Fibroblast of peridontal ligament (primary cell): ENCODE measurements at regions not wholly inside any gene's neighbourhood (a gene's known extent, or its start where the extent isn't known, plus 50 kb on each side); places are given as distances from the start of the nearest gene placed in this dataset.

Source experiments
- DNase-seq: peaks from one replicate; pipeline ENCODE4 v3.0.0-alpha.2; 2010; ENCODE audit errors: extremely low read depth

DNA sequence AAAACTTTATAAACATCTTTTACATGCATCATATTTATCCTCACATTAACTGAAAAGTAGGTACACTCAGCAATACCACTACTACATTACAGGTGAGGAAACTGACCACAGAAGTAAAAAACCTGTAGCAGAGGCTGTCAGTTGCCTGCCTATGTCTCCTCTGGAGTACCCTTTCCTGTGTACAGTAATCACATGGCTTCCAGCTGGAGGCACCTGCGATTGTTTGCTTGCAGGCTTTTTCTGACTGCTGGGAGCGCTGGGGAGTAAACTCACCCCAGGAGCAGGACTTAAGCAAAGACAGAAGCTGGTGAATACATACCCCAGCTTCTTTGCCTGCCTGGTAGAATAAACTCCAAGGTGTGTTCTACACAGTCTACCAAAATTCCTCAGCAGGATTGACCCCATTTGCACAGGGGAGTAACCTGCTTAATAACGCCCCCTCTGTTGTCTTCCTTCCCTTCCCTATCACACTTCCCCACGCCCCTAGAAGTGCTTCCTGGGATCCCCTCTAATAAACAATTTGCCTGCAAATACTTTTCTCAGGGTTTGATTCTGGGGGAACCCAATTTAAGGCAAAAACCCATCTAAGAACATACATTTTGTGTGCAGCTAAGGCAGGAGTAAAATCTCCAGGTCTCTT, 138.9 kb downstream of the PTH2R start:
- no peak for DNase-seq

DNA sequence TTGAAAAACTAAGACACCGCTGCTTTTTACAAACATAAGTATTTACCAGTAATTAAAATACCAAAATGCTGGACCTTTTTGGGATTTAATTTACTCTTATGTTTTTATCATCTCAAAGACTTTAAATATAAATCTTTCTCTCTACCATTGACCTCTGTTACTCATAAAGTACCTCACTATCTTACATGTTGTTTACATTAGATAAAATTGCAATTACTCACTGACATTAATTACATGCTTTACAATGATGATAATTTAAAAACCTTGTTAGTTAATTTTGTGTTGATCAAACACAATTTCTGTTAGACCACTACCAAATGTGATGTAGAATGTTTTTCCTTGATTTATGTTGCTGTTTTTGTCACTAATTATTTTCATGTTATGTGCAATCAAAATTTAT, 139.5 kb downstream of the PTH2R start:
- DNase-seq, result no peak

DNA sequence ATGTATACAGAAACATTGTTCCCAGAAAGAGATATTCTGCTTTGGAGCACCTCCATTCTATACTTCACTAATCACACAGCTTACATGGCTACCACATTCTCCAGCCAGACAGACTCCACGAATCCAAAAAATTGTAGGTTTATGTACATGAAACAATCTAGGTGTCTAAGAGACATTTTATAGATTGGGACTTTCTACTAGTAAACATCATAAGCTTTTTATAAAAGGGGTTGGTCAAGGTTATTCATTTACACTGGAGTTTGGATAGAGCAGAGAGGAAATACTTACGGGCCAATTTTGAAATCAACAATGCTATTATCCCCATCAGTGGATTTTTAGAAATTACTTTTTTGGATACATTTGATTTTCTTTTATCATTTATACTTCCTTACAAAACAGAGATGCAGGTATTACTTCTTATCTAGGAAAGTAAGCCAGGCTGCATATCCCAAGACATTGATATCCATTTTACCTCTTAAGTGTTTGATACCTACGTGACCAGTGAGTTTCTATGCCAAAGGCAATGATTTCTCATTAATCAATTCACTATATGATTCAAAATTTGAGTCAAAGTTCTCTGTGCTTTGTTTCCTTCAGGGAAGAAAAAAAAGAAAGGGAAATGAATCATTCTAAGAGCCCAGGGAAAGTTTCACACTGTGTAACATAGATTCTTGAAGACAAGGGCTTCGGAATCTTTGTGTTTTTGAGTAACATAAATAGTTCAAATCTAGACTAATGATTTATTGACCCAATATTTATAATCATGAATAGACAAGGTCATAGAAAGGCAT, 140.5 kb downstream of the PTH2R start:
- no peak for DNase-seq

DNA sequence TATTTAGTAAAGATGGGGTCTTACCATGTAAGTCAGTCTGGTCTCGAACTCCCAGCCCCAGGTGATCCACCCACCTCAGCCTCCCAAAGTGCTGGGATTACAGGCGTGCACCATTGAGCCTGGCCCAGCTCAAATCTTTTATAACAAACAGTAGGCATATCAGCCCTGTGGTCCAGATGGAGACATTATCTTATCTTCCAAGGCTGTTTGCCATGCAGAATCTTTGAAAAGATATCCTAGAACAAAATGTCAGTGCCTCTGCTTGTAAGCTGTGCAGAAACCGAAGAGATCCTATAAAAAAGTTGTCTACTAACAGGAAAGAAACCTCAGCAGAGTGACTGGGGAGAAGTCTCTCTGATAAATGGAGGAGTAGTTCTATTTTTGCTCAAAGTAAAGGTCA, 142.1 kb downstream of the PTH2R start:
- no peak for DNase-seq

DNA sequence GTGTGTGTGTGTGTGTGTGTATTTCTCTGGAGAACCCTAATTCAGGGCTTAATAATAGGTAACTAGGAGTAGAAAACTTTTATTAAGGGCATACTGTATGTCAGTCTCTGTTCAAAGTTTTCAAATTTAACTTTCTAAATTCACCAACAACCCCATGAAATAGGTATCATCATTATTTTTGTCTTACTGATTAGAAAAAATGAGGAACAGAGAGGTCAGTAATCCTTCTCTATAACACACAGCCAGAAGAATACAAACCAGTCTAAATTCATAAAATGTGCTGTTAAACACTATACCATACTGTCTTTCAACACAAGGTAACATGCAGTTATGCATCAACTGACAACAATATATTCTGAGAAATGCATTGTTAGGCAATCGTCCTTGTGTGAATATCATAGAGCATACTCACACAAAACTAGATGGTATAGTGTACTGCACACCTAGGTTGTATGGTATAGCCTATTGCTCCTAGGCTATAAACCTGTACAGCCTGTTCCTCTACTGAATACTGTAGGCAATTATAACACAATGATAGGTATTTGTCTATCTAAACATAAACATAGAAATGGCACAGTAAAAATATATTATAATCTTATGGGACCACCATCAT, 143.1 kb downstream of the PTH2R start:
- no peak for DNase-seq

DNA sequence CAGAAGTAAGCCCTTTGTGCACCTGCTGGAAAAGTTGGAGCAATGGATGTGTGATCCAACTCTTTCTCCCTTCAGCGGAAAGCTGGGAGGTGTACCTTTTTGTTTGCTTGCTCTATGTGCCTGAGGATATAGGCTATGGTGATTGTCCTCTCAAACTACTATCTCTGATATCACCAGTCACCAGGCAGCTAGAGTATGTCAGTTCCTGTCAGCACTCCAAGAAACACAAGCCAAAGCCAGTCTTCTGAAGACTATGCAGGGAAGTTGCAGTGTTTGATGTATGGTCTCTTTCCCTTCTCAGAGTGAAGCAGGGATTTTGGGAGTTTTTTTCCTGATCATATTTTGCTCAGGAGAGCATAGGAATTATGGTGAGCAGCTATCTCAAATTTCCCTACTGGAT, 146.4 kb downstream of the PTH2R start:
- no peak for DNase-seq

DNA sequence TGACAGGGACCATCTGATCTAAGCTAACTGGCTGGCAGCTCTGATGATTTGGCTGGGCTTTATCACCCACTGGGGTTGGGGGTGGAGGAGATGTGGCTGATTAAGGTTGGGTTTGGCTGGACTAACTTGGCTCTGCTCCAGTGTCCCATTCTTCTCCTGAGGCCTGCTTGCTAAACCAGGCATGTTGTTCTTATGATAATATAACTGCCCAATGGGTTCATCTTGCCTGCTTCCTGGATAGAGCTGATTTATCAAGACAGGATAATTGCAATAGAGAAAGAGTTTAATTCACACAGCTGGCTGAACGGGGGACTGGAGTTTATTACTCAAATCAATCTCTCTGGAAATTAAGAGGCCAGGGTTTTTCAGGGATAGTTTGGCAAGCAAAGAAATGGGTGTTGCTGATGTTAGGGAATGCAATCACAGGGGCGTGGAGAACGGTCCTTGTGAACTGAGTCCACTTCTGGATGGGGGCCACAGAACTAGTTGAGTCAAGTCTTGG, 150.4 kb downstream of the PTH2R start:
- DNase-seq, result no peak

DNA sequence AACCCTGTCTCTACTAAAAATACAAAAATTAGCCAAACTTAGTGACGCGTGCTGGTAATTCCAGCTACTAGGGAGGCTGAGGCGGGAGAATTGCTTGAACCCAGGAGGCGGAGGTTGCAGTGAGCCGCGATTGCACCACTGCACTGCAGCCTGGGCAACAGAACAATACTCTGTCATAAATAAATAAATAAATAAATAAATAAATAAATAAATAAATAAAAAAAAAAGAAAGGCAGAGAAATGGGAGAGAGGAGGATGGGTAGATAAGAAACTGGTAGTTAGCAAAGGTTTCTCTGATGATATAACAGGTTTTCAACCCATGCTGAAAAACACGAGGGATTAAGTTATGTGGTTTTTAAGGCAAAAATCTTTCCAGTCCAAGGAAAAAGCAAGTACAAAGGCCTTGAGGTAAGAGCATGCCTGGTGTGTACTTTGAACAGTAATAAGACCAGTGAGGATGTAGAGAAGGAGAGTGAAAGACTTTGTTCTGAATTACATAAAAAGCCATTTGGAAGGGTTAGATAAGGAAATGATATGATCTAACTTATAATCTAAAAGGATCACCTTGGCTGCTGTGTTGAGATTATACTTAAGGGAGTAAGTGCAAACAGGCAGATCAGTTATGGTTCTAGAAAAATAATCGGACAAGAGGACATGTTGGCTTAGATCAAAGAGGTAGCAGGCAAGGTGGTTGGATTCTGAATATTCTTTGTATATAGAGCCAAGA, 159.3 kb downstream of the PTH2R start:
- no peak for DNase-seq

DNA sequence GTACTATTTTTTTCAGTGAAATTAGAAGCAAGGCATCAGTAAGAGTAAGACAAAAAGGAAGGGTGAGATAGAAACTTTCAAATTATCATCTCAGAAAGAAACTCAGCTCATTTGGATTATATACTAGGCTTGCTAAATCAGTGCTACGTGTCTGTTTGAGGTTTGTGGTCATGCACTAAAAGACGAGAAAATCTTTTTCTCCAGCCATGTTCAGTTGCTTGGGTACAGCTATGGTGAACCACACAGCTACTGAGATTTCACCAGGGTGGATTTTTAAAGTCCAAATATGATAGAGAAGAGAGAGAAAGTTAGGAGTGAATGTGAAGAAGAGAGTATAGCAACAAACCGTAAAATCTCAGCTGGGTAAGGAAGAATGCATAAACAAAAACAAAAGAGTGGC, 161.6 kb downstream of the PTH2R start:
- DNase-seq, result no peak

DNA sequence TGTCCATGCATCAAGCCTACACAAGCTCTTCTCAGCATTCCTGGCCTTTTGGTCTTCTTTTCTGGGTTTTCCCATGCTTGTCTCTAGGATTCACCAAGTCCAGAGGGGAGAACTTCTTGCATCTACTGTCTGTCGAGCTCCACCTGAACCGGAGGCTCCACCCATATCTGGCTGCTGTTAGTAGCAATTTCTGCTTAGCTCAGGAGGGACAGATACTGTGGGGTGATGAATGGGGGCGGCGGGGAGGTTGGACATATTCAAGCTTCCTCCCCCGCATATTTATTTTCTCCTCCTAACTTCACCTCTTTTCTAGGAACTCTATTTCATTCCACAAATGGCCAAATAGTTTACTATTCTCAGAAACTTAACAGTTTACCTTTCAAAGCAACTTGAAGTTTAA, 163.5 kb downstream of the PTH2R start:
- no peak for DNase-seq

DNA sequence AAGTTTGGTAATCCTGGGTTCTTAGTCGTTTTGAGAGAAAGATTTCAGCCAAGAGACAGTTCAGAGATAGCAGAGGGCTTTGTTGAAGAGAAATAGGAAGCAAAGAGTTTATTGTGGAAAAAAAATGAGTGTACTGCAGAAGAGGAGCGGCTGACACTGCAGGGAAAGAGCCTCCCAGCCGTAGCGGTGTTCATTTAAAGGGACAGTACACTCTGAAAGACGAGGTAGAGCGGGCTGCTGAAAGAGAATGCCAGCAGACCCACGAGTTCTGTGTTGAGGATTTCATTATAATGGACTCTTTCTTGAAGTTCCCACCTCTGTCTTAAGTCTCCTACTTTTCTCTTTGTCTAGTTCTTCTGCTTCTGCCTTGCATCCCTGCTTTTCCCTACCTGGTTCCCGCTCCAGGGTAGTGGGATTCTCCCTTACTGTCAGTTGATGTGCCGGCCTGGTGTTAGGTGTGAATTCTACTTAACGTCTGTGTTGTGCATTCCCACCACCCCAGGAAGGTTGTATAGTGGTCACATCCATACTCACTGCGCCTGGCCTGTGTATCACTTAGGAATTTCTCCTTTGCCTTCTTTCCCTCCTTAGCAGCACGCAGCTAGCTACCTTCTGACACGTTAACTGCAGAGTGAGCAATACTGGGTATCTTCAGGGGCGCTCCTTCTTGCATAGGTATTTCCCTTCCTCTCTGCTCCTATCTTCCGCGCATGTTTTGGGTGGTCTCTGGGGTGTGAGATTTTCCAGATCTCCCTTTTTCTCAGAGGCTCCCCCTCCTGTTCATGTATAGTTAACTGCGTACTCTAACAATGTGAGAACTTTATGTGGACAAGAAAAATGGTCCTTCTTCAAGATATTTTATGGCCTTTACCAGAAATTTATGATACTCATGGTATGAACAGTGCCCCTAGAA, 164.5 kb downstream of the PTH2R start:
- no peak for DNase-seq

DNA sequence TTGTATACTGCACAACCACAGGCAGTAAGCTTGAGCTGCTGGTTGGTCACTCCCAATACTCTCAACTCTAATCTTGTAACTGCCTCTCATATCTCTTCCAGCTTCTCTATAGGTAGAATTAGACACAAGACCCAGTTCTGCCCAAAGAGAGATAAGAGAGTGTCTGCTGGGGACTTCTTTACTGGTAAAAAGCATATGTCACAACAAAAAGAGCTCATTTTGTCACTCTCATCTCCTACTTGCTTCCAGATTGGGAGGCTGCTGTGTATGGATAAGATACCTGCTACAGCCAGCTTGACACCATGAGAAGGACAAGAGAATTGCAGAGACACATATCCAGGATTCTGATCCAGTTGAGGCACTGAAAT, 165.2 kb downstream of the PTH2R start:
- no peak for DNase-seq

DNA sequence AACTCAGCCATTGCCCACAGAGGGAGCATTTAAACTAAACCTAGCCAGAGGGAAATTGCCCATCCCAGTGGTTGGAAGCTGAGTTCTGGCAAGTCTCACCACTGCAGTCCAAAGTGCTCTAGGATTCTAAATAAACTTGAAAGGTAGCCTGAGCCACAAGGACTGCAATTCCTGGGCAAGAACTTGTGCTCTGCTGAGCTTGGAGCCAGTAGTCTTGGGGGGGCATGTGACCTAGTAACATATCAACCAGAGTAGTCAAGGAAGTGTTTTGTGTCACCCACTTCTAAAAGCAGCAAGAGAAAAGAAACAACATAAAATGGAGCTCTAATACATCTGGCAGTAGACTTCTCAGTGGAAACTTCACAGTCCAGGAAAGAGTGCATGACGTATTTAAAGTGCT, 167.0 kb downstream of the PTH2R start:
- DNase-seq, result no peak

DNA sequence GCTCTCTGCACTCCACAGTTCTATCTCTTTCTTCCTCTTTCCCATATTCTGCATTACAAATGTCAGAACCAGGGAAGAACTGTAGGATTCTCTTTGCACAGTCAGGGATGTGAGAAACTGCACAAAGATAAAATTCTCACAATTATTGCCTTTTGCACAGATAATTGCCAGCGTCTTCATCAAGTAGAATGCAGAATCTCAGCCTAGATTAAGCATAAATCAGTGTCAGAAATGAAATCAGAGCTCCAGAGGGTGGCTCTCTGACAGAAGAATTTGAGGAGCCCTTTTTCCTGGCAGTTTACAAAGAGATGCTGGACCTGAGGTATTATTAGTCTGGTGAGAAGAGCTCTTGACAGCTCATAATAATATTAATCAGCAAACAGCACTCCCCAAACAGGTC, 173.1 kb downstream of the PTH2R start:
- DNase-seq, result no peak

DNA sequence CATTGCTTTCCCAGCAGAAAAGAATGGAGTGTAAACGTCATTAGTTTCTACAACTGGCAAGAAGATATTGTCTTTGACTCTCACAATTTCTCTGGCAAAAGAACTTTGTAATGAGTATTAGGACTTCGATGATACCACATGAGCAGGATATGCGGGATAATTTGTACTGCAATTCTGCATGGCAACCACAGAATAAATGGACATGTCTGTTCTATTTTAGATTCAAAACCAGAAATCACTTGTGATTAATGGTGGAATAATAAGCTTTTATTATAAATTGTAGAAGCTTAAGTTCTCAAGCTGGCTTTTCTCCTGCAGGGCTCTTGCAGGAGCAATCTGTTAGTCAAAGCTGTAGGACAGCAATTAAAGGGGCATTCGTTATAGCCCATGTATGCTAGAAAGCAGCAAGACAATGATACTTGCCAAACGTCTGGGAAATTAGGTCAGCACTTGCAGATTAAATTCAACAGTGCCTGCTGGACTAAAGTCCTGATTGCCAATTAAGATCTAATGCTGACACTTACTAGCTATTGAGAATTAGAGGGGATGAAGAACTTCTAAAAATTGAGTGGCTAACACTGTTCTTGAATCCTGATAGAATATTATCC, 177.9 kb downstream of the PTH2R start:
- no peak for DNase-seq

DNA sequence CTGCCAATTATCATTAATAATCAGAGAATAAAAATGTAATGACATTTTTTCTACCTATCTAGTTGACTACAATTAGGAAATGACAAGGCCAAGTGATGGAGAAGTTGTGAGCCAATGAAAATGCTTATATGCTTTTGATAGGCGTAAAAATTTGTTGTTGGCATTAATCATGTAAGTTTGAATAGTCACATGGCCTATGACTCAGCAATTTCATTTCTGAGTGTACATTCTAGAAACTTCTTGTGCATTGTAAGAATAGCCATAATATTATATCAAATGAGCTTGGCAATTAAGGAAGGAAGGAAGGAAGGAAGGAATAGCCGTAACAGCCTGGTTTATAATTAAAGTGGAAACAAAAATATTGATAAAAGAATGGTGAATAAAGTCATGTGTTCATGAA, 179.9 kb downstream of the PTH2R start:
- DNase-seq, result no peak

DNA sequence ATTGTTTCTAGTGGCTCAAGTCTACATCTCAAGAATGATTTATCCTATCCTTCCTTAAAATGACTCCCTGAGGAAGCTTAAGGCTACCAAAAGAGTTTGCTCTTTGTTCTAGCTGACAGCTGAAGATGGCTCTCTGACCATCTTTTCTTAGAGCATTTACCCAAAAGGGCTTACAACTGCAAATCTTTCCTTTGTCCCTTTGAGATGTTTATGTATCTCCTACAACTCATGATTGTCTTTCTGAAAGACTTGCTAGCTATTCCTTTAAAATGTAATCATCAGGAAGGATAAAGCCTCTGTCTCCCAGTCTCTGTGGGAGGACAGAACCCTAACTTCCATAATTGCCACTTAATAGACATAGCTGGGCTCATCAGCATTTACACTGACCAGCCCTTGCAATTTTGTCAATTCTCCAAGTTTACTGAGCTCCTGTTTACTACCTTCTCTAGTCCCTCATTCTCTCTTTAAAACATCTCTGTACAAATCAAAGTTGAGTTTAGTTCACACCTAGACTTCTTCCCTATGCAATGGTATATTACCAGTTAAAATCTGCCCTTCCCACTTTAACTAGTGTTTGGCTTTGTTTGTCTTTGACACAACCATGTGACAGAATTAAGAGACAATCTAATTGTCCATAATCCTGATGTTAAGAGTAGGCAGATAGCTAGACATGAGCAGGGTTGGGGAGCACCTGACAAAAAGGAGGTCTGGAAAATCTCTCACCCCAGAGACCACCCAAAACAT, 188.2 kb downstream of the PTH2R start:
- no peak for DNase-seq

DNA sequence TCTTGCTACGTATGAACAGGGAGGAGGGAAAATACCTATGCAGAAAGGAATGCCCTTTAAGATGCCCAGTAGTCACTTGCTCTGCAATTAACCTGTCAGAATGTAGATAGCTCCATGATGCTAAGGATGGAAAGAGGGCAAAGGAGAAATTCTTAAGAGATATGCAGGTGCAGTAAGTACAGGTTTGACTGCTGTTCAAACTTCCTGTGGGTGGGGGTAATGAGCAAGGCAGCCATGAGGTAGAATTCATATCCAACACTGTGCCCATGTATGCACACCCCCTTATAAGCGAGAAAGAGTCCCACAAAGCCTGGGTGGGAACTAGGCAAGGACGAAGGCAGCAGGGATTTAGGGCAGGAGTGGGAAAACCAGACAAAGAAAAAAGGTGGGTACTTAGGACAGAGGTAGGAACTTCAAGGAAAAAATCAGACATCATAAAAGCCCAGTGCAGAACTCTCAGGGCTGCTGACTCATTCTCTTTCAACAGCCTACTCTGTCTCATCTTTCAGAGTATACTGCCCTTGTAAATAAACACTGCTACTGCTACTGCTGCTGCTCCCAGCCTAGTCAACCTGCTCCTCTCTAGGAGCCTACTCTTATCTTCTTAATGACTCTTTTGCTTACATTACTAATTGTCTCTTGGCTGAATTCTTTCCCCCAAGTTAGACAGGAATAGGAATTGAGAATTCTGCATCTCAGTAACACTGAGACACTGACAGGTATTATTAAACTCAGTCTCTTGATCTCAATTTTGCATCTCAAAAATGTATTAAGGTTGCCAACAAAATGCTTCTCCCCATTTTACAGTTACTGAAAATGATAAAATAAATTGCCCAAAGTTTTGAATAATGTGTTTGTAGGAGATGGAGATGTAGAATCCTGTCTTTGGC, 189.0 kb downstream of the PTH2R start:
- DNase-seq, result no peak

DNA sequence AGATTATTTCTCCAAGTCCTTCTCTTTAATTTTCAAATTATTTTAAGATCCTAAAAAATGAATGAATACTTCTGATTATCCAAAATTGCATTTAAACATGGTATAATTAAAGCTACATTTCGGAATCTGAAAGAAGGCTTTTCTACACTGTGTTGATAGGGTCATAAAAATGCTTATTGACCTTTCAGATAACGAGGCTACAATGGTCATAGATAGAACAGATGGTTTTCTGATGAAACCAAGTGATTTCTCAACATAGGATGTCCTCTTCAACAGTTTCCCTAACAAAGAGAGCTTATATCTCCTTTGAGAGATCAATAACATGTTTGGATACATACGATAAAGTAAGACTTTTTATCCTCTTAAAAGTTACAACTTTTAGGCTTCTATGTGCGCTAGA, 201.1 kb downstream of the PTH2R start:
- no peak for DNase-seq
